Choroid plexus epithelial cell (primary cell): ENCODE measurements at regions not wholly inside any gene's neighbourhood (a gene's known extent, or its start where the extent isn't known, plus 50 kb on each side); places are given as distances from the start of the nearest gene placed in this dataset.
"Not testable (repeated sequence)": the region's sequence is repeated elsewhere in the genome, so short reads cannot be mapped to it uniquely, and the experiment has no call there.

Experiments used
- DNase-seq: peaks from one replicate; pipeline ENCODE4 v3.0.0-alpha.2; 2010; ENCODE audit warnings: low read depth
- H3K4me3 ChIP-seq: 2 replicates; pipeline ENCODE4 v1.5.1; 2011; ENCODE audit warnings: low read depth, mild to moderate bottlenecking, control low read depth, low read length, moderate library complexity
- CTCF ChIP-seq: conservative IDR thresholded peaks from 2 replicates; pipeline ENCODE4 v1.5.1; 2011; ENCODE audit warnings: low read depth, mild to moderate bottlenecking, control low read depth, inconsistent platforms, low read length, moderate library complexity

GRCh38 chrX:3788494-3789233, 75.2 kb upstream of the PRKX start:
- no peak for DNase-seq
- TF ChIP-seq CTCF, result peak; percentile 27
- no peak overlapping the region for H3K4me3 ChIP-seq

GRCh38 chrX:3787856-3788255, 74.4 kb upstream of the PRKX start:
- no peak for TF ChIP-seq CTCF
- no peak for DNase-seq
- H3K4me3 ChIP-seq, result no peak overlapping the region

- DNase-seq, H3K4me3 ChIP-seq: not testable (repeated sequence)
Observed at GRCh38 chrX:3785822-3786221, 72.4 kb upstream of the PRKX start.

DNA sequence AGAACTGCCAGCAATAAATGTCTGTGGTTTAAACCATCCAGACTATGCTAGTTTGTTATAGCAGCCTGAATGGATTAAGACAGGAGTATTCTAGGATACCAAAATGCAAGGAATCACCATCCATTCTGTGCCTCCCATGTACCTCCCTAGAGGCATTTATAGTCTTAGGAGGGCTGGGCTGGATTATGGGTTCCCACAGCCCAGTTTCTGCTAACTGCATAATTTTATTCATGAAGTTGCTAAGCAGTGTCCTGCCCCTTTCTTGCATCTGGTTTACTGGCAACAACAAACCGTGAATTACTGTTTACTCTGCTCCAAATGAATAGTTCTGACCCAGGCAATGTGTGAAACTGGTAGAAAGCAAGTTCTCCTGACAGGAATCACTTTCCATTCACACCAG, 67.1 kb upstream of the PRKX start:
- no peak for TF ChIP-seq CTCF
- DNase-seq, result no peak
- H3K4me3 ChIP-seq, result no peak overlapping the region

- DNase-seq, result no peak
- no peak overlapping the region for H3K4me3 ChIP-seq
- no peak for TF ChIP-seq CTCF
Observed at GRCh38 chrX:3779546-3779945, 66.1 kb upstream of the PRKX start.

GRCh38 chrX:3777416-3777815, 64.0 kb upstream of the PRKX start:
- no peak for TF ChIP-seq CTCF
- no peak for DNase-seq
- no peak overlapping the region for H3K4me3 ChIP-seq

GRCh38 chrX:3771766-3772165, 58.3 kb upstream of the PRKX start:
- TF ChIP-seq CTCF, result no peak
- no peak overlapping the region for H3K4me3 ChIP-seq
- DNase-seq, result no peak

GRCh38 chrX:3768881-3769280, 55.4 kb upstream of the PRKX start:
- no peak for DNase-seq
- no peak overlapping the region for H3K4me3 ChIP-seq
- no peak for TF ChIP-seq CTCF
